Neural cell (in vitro differentiated cells): ENCODE measurements at regions not wholly inside any gene's neighbourhood (a gene's known extent, or its start where the extent isn't known, plus 50 kb on each side); places are given as distances from the start of the nearest gene placed in this dataset.

Experiments
- H2AFZ ChIP-seq: fragments of 200-600, 300-800 bp; sonication (generic), shearing (Covaris generic); 2 replicates; pipeline ENCODE4 v1.6.0; 2014; ENCODE audit warnings: low read depth, mild to moderate bottlenecking, antibody characterized with exemption, low read length, moderate library complexity
- H3F3A ChIP-seq: fragments of 200-600 bp; shearing (Covaris generic); 2 replicates; pipeline ENCODE4 v1.6.1; 2016; ENCODE audit warnings: mild to moderate bottlenecking, moderate library complexity, mixed read lengths, antibody characterized with exemption, low read length; ENCODE audit not compliant: insufficient read depth, poor library complexity, severe bottlenecking
- H3K27ac ChIP-seq: fragments of 200-600, 300-800 bp; sonication (generic), shearing (Covaris generic); 2 replicates; pipeline ENCODE4 v1.5.1; 2014; ENCODE audit warnings: mild to moderate bottlenecking, low read length, moderate library complexity
- H3K27me3 ChIP-seq: fragments of 300-800, 200-600 bp; sonication (generic), shearing (Covaris generic); 2 replicates; pipeline ENCODE4 v1.6.0; 2014; ENCODE audit warnings: mild to moderate bottlenecking, low read depth, low read length, moderate library complexity; ENCODE audit not compliant: insufficient read depth
- H3K36me3 ChIP-seq: fragments of 300-800, 200-600 bp; sonication (generic), shearing (Covaris generic); 2 replicates; pipeline ENCODE4 v1.5.1; 2014; ENCODE audit warnings: mild to moderate bottlenecking, antibody characterized with exemption, low read length, moderate library complexity; ENCODE audit not compliant: insufficient read depth
- H3K4me2 ChIP-seq: fragments of 300-800, 200-600 bp; sonication (generic), shearing (Covaris generic); 2 replicates; pipeline ENCODE4 v1.6.0; 2014; ENCODE audit warnings: mild to moderate bottlenecking, low read length
- H3K4me3 ChIP-seq: fragments of 300-800, 200-600 bp; sonication (generic), shearing (Covaris generic); 2 replicates; pipeline ENCODE4 v1.5.1; 2014; ENCODE audit warnings: mild to moderate bottlenecking, low read length, moderate library complexity
- H3K79me2 ChIP-seq: fragments of 200-600 bp; shearing (Covaris generic); replicated peaks from 2 replicates; pipeline ENCODE4 v1.6.0; 2014; ENCODE audit warnings: mild to moderate bottlenecking, low read length, moderate library complexity; ENCODE audit not compliant: insufficient read depth
- H3K9ac ChIP-seq: fragments of 300-800, 200-600 bp; sonication (generic), shearing (Covaris generic); 2 replicates; pipeline ENCODE4 v1.6.1; 2016; ENCODE audit warnings: mild to moderate bottlenecking, low read length, mixed read lengths
- H3K9me2 ChIP-seq: fragments of 200-600 bp; shearing (Covaris generic); 2 replicates; pipeline ENCODE4 v1.6.1; 2016; ENCODE audit warnings: mild to moderate bottlenecking, low read length, mixed read lengths; ENCODE audit not compliant: insufficient read depth
- H3K9me3 ChIP-seq: fragments of 200-600, 300-800 bp; sonication (generic), shearing (Covaris generic); 2 replicates; pipeline ENCODE4 v1.6.1; 2016; ENCODE audit warnings: mild to moderate bottlenecking, mixed run types, low read length, moderate library complexity, mixed read lengths
- H4K20me1 ChIP-seq: fragments of 200-600 bp; shearing (Covaris generic); 2 replicates; pipeline ENCODE4 v1.6.1; 2016; ENCODE audit warnings: mild to moderate bottlenecking, mixed run types; ENCODE audit not compliant: insufficient read depth
- CTCF ChIP-seq: fragments of 450-650 bp; IDR thresholded peaks from 2 replicates; pipeline ENCODE4 v1.5.1; 2014; ENCODE audit warnings: antibody characterized with exemption, mild to moderate bottlenecking, moderate library complexity; ENCODE audit not compliant: poor library complexity, severe bottlenecking
- EP300 ChIP-seq: fragments of 450-650 bp; conservative IDR thresholded peaks from 2 replicates; pipeline ENCODE4 v1.6.1; 2014; ENCODE audit warnings: antibody characterized with exemption, mild to moderate bottlenecking, moderate library complexity; ENCODE audit not compliant: poor library complexity, severe bottlenecking
- EZH2 ChIP-seq: fragments of 200-600, 300-800 bp; shearing (Covaris generic), sonication (generic); IDR thresholded peaks from 2 replicates; pipeline ENCODE4 v1.6.1; 2014; ENCODE audit warnings: antibody characterized with exemption, low read length, borderline replicate concordance, mild to moderate bottlenecking; ENCODE audit not compliant: insufficient read depth, poor library complexity, severe bottlenecking
- MXI1 ChIP-seq: fragments of 450-650 bp; conservative IDR thresholded peaks from 2 replicates; pipeline ENCODE4 v1.6.1; 2014; ENCODE audit warnings: antibody characterized with exemption, mild to moderate bottlenecking; ENCODE audit not compliant: poor library complexity, severe bottlenecking
- POLR2AphosphoS5 ChIP-seq: IDR thresholded peaks from 2 replicates; pipeline ENCODE4 v1.6.1; 2012
- RAD21 ChIP-seq: fragments of 450-650 bp; conservative IDR thresholded peaks from 2 replicates; pipeline ENCODE4 v1.6.1; 2014; ENCODE audit warnings: antibody characterized with exemption, mild to moderate bottlenecking, moderate library complexity
- REST ChIP-seq: IDR thresholded peaks from 2 replicates; pipeline ENCODE4 v1.6.1; 2012; ENCODE audit warnings: borderline replicate concordance
- SMC3 ChIP-seq: fragments of 450-650 bp; conservative IDR thresholded peaks from 2 replicates; pipeline ENCODE4 v1.6.1; 2014; ENCODE audit warnings: antibody characterized with exemption, mild to moderate bottlenecking, moderate library complexity; ENCODE audit not compliant: poor library complexity
- TAF1 ChIP-seq: IDR thresholded peaks from 2 replicates; pipeline ENCODE4 v1.6.1; 2012; ENCODE audit warnings: low read depth

- no peak overlapping the region for H3K4me2 ChIP-seq
- no peak for TF ChIP-seq SMC3
- TF ChIP-seq POLR2AphosphoS5: no peak
- TF ChIP-seq EP300: no peak
- no peak for TF ChIP-seq EZH2
- TF ChIP-seq CTCF: no peak
- TF ChIP-seq MXI1: no peak
- no peak for TF ChIP-seq REST
- no peak for TF ChIP-seq RAD21
- TF ChIP-seq TAF1: no peak
- no peaks in the 10 kb centered on the region for H3K79me2 ChIP-seq
- H3F3A ChIP-seq: no peaks in the 10 kb centered on the region
- no peaks in the 10 kb centered on the region for H3K36me3 ChIP-seq
- H3K9me3 ChIP-seq: no peaks in the 10 kb centered on the region
- H3K4me3 ChIP-seq: no peak overlapping the region
- H3K9ac ChIP-seq: no peak overlapping the region
- H3K27ac ChIP-seq: no peak overlapping the region
- H4K20me1 ChIP-seq: no peaks in the 10 kb centered on the region
- H2AFZ ChIP-seq: no peak overlapping the region
- no peaks in the 10 kb centered on the region for H3K27me3 ChIP-seq
- no peaks in the 10 kb centered on the region for H3K9me2 ChIP-seq
Observed at GRCh38 chr10:9603972-9604371, 1413.7 kb upstream of the CELF2 start.

GRCh38 chr10:9605231-9605630 lies 1412.4 kb upstream of the CELF2 start:
- no peaks in the 10 kb centered on the region for H3K9me3 ChIP-seq
- no peaks in the 10 kb centered on the region for H3K9me2 ChIP-seq
- no peak overlapping the region for H3K4me2 ChIP-seq
- H2AFZ ChIP-seq: no peak overlapping the region
- H4K20me1 ChIP-seq: no peaks in the 10 kb centered on the region
- no peak for TF ChIP-seq MXI1
- no peak for TF ChIP-seq TAF1
- no peak for TF ChIP-seq SMC3
- no peak for TF ChIP-seq REST
- TF ChIP-seq EP300: no peak
- TF ChIP-seq POLR2AphosphoS5: no peak
- TF ChIP-seq CTCF: no peak
- TF ChIP-seq EZH2: no peak
- no peak for TF ChIP-seq RAD21
- H3K4me3 ChIP-seq: no peak overlapping the region
- H3K27ac ChIP-seq: no peak overlapping the region
- H3K27me3 ChIP-seq: no peaks in the 10 kb centered on the region
- H3K36me3 ChIP-seq: no peaks in the 10 kb centered on the region
- no peaks in the 10 kb centered on the region for H3F3A ChIP-seq
- H3K79me2 ChIP-seq: no peaks in the 10 kb centered on the region
- no peak overlapping the region for H3K9ac ChIP-seq
